AG04450 (cell line): ENCODE measurements at regions not wholly inside any gene's neighbourhood (a gene's known extent, or its start where the extent isn't known, plus 50 kb on each side); places are given as distances from the start of the nearest gene placed in this dataset.
A peak's percentile ranks its signal among the peaks of the same experiment; 100 is the strongest.

Experiments
- CTCF ChIA-PET: fragments of 300-600, 350-600 bp; formaldehyde crosslinking; extraction: SDS; loops from one replicate; lab custom pipeline; 2022; ENCODE audit warnings: antibody characterized with exemption, inconsistent platforms; lab: Charles Lee
- POLR2A ChIA-PET: fragments of 350-600 bp; formaldehyde crosslinking; extraction: SDS; loops from one replicate; lab custom pipeline; 2021; ENCODE audit warnings: antibody characterized with exemption, inconsistent platforms; lab: Yijun Ruan, JAX
- DNase-seq: peaks from one replicate; pipeline ENCODE4 v3.0.0-alpha.2; 2011; ENCODE audit warnings: low read depth, low spot score
- H3K27ac ChIP-seq: one replicate; pipeline ENCODE4 v1.5.1; 2012; ENCODE audit warnings: low read depth, low read length, control low read depth
- H3K27me3 ChIP-seq: one replicate; pipeline ENCODE4 v1.6.0; 2012; ENCODE audit warnings: low read length; ENCODE audit not compliant: control insufficient read depth, insufficient read depth
- H3K4me3 ChIP-seq: 2 replicates; pipeline ENCODE4 v1.5.1; 2011; ENCODE audit warnings: mild to moderate bottlenecking, low read depth, low read length, control low read depth
- H3K9me3 ChIP-seq: 2 replicates; pipeline ENCODE4 v1.5.1; 2012; ENCODE audit warnings: low read length; ENCODE audit not compliant: control insufficient read depth, insufficient read depth
- TF ChIP-seq, protein P1 (sequence below): IDR thresholded peaks from 2 replicates; pipeline ENCODE4 v1.5.1; 2011; ENCODE audit warnings: low read depth, low read length, control low read depth, inconsistent platforms

DNA sequence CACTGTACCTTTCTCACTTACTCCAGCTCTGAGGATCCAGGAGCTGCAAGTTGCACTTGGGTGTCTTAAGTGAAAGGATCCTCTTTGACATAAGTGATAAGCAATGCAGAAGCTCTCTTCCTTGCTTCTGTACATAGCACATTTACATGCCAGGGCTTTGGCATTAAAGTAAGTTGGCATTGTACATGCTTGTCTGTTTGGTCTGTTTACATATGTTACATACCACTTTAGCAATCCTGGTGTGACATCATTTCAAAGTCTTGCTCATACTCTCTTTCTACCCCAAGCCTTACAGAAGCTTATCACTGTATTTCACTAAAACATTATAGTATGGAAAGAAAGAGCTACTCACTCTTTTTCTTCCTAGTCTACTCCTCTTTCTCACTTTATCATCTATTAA, 2548.3 kb downstream of the ARAP2 start:
- CTCF ChIA-PET, result no interaction called here
- H3K9me3 ChIP-seq, result no peaks in the 10 kb centered on the region
- no peak overlapping the region for H3K4me3 ChIP-seq
- H3K27me3 ChIP-seq, result no peaks in the 10 kb centered on the region
- H3K27ac ChIP-seq, result no peak overlapping the region
- POLR2A ChIA-PET, result no interaction called here
- no peak for DNase-seq
- TF ChIP-seq, protein P1, sequence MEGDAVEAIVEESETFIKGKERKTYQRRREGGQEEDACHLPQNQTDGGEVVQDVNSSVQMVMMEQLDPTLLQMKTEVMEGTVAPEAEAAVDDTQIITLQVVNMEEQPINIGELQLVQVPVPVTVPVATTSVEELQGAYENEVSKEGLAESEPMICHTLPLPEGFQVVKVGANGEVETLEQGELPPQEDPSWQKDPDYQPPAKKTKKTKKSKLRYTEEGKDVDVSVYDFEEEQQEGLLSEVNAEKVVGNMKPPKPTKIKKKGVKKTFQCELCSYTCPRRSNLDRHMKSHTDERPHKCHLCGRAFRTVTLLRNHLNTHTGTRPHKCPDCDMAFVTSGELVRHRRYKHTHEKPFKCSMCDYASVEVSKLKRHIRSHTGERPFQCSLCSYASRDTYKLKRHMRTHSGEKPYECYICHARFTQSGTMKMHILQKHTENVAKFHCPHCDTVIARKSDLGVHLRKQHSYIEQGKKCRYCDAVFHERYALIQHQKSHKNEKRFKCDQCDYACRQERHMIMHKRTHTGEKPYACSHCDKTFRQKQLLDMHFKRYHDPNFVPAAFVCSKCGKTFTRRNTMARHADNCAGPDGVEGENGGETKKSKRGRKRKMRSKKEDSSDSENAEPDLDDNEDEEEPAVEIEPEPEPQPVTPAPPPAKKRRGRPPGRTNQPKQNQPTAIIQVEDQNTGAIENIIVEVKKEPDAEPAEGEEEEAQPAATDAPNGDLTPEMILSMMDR, result no peak

DNA sequence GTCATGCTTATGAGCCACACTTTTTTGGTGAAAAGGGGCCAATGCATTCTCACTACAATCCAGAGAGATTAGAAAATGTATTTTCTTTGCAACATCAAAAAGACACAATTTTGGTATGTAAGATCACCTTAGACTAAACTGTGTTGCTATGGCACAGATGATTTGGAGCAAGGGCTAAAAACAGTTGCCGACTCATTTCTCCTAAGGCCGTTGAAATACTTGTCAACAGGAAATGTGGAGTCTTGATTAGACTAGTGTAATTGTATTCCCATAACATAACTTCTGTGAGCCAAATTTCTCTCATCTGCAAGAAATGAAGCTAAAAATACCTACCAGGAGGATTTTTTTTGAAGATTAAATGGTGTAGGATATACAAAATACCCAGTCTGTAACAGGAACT, 2547.7 kb downstream of the ARAP2 start:
- CTCF ChIA-PET, result no interaction called here
- Histone ChIP-seq H3K27me3 (no peaks in the 10 kb centered on the region), H3K27ac (no peak overlapping the region), H3K4me3 (no peak overlapping the region), H3K9me3 (no peaks in the 10 kb centered on the region)
- POLR2A ChIA-PET, result no interaction called here
- no peak for DNase-seq
- TF ChIP-seq, protein P1, result no peak

DNA sequence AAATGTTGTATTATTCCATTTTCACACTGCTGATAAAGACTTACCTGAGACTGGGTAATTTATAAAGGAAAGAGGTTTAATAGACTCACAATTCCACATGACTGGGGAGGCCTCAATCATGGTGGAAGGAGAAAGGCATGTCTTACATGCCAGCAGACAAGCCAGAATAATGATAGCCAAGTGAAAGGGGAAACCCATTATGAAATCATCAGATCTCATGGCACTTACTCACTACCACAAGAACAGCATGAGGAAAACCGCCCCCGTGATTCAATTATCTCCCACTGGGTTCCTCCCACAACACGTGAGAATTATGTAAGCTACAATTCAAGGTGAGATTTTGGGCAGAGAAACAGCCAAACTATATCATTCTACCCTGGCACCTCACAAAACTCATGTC, 2535.1 kb downstream of the ARAP2 start:
- no peak overlapping the region for H3K4me3 ChIP-seq
- POLR2A ChIA-PET, result no interaction called here
- peaks cover 3% of the 10 kb centered on the region; the same call in 1 of the 2 replicates for H3K9me3 ChIP-seq
- CTCF ChIA-PET, result no interaction called here
- H3K27ac ChIP-seq, result no peak overlapping the region
- TF ChIP-seq, protein P1, result no peak
- no peaks in the 10 kb centered on the region for H3K27me3 ChIP-seq
- peak; percentile 7 for DNase-seq

DNA sequence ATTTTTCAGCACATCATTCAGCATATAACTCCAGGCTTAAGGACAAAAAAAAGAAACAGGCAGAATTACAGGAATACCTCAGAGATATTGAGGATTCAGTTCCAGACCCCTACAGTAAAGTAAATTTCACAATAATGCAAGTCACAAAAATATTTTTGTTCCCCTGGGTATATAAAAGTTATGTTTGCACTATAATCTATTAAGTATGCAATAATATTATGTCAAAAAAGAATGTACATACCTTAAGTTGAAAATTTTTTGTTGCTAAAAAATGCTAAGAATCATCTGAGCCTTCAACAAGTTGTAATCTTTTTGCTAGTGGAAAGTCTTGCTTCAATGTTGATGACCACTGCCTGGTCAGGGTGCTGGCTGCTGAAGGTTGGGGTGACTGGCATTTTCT, 2532.5 kb downstream of the ARAP2 start:
- TF ChIP-seq, protein P1, result no peak
- Histone ChIP-seq H3K9me3 (peaks cover 3% of the 10 kb centered on the region; the same call in 1 of the 2 replicates), H3K27ac (no peak overlapping the region), H3K4me3 (no peak overlapping the region), H3K27me3 (no peaks in the 10 kb centered on the region)
- DNase-seq, result no peak
- ChIA-PET CTCF (no interaction called here), POLR2A (no interaction called here)

DNA sequence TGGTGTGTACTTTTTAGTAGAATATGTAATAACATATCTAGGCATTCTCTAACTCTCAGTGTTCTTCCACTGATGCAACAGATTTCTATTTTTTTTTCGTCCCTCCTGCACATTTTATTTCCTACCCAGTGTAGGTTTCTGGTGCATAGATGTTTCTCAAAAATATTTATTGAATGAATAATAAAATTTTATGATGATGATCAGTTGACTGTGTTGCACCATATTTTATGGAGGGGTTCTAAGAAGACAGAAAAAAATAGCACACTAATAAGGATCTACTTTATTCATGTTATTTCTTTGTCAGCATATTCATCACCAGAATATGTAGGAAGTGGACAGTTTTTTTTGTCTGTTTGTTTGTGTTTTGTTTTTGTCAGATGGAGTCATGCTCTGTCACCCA, 2529.3 kb downstream of the ARAP2 start:
- no peak for DNase-seq
- CTCF ChIA-PET, result no interaction called here

More for the DNA sequence above, 2529.3 kb downstream of the ARAP2 start:
- Histone ChIP-seq H3K9me3 (peaks cover under 1% of the 10 kb centered on the region; the same call in 1 of the 2 replicates), H3K27me3 (no peaks in the 10 kb centered on the region), H3K27ac (no peak overlapping the region), H3K4me3 (no peak overlapping the region)
- TF ChIP-seq, protein P1, result no peak
- POLR2A ChIA-PET, result no interaction called here
